Activated CD8-positive, alpha-beta memory T cell treated with anti-CD3 and anti-CD28 coated beads for 36 hours (primary cell): ENCODE measurements at regions not wholly inside any gene's neighbourhood (a gene's known extent, or its start where the extent isn't known, plus 50 kb on each side); places are given as distances from the start of the nearest gene placed in this dataset.
"Not testable (repeated sequence)": the region's sequence is repeated elsewhere in the genome, so short reads cannot be mapped to it uniquely, and the experiment has no call there.

ENCODE experiments used
- CTCF ChIA-PET: fragments of 350-600 bp; sonication (Branson Sonifier 250); formaldehyde crosslinking; loops from one replicate; lab custom pipeline; 2021; ENCODE audit warnings: antibody characterized with exemption; lab: Charles Lee
- POLR2A ChIA-PET: fragments of 350-600 bp; sonication (Branson Sonifier 250); formaldehyde crosslinking; loops from one replicate; lab custom pipeline; 2021; ENCODE audit warnings: antibody characterized with exemption; lab: Charles Lee

GRCh38 chr14:56351861-56352260, 227.7 kb upstream of the TMEM260 start:
- ChIA-PET POLR2A (no interaction called here), CTCF (no interaction called here)

- ChIA-PET CTCF (no interaction called here), POLR2A (no interaction called here)
Observed at GRCh38 chr14:56352999-56353398, 226.6 kb upstream of the TMEM260 start.

GRCh38 chr14:56357428-56357827, 222.2 kb upstream of the TMEM260 start:
- ChIA-PET POLR2A (no interaction called here), CTCF (no interaction called here)

GRCh38 chr14:56358275-56358674, 221.3 kb upstream of the TMEM260 start:
- CTCF ChIA-PET, result no interaction called here
- POLR2A ChIA-PET, result no interaction called here

GRCh38 chr14:56358851-56359614, 220.6 kb upstream of the TMEM260 start:
- CTCF ChIA-PET, result no interaction called here

GRCh38 chr14:56365663-56366062, 213.9 kb upstream of the TMEM260 start:
- POLR2A ChIA-PET, CTCF ChIA-PET: not testable (repeated sequence)

More at GRCh38 chr14:56358851-56359614, 220.6 kb upstream of the TMEM260 start:
- POLR2A ChIA-PET, result no interaction called here

GRCh38 chr14:56367416-56367815, 212.2 kb upstream of the TMEM260 start:
- POLR2A ChIA-PET, result no interaction called here
- CTCF ChIA-PET, result no interaction called here

GRCh38 chr14:56371737-56372136, 207.9 kb upstream of the TMEM260 start:
- POLR2A ChIA-PET, result no interaction called here
- CTCF ChIA-PET, result no interaction called here

GRCh38 chr14:56374421-56374820, 205.2 kb upstream of the TMEM260 start:
- POLR2A ChIA-PET, result no interaction called here
- CTCF ChIA-PET, result no interaction called here

GRCh38 chr14:56378046-56378445, 201.6 kb upstream of the TMEM260 start:
- ChIA-PET CTCF (no interaction called here), POLR2A (no interaction called here)

GRCh38 chr14:56378475-56378877, 201.1 kb upstream of the TMEM260 start:
- ChIA-PET POLR2A (no interaction called here), CTCF (no interaction called here)

- ChIA-PET CTCF (no interaction called here), POLR2A (no interaction called here)
Observed at GRCh38 chr14:56379956-56380355, 199.6 kb upstream of the TMEM260 start.

- ChIA-PET CTCF (no interaction called here), POLR2A (no interaction called here)
Observed at GRCh38 chr14:56386024-56386423, 193.6 kb upstream of the TMEM260 start.

- POLR2A ChIA-PET, result no interaction called here
Observed at GRCh38 chr14:56390859-56391258, 188.7 kb upstream of the TMEM260 start.

GRCh38 chr14:56394826-56395530, 184.6 kb upstream of the TMEM260 start:
- ChIA-PET CTCF (interaction anchor here (0.7 kb wide), 1 partner anchor 1088 kb away, joined by 3 read pairs; no protein-coding TSS in a partner anchor), POLR2A (no interaction called here)

More at GRCh38 chr14:56390859-56391258, 188.7 kb upstream of the TMEM260 start:
- CTCF ChIA-PET, result no interaction called here

GRCh38 chr14:56400109-56400825, 179.3 kb upstream of the TMEM260 start:
- CTCF ChIA-PET, result no interaction called here

GRCh38 chr14:56412468-56413434, 166.8 kb upstream of the TMEM260 start:
- POLR2A ChIA-PET, result no interaction called here
- CTCF ChIA-PET, result no interaction called here

More at GRCh38 chr14:56400109-56400825, 179.3 kb upstream of the TMEM260 start:
- POLR2A ChIA-PET, result no interaction called here

- ChIA-PET CTCF (no interaction called here), POLR2A (no interaction called here)
Observed at GRCh38 chr14:56413721-56414120, 165.9 kb upstream of the TMEM260 start.

GRCh38 chr14:56414236-56414635, 165.4 kb upstream of the TMEM260 start:
- CTCF ChIA-PET, result no interaction called here

More at GRCh38 chr14:56414236-56414635, 165.4 kb upstream of the TMEM260 start:
- POLR2A ChIA-PET, result no interaction called here
